Hepatocyte (in vitro differentiated cells): ENCODE measurements at regions not wholly inside any gene's neighbourhood (a gene's known extent, or its start where the extent isn't known, plus 50 kb on each side); places are given as distances from the start of the nearest gene placed in this dataset.

ENCODE experiments used
- DNase-seq: peaks from one replicate; pipeline ENCODE4 v3.0.0-alpha.2; 2016; ENCODE audit warnings: low spot score
- H2AFZ ChIP-seq: fragments of 200-600 bp; sonication (generic); 2 replicates; pipeline ENCODE4 v1.6.0; 2016; ENCODE audit warnings: antibody characterized with exemption, mild to moderate bottlenecking
- H3K27ac ChIP-seq: fragments of 200-600 bp; sonication (generic); 2 replicates; pipeline ENCODE4 v1.5.1; 2016; ENCODE audit warnings: mild to moderate bottlenecking
- H3K27me3 ChIP-seq: fragments of 200-600 bp; sonication (generic); 2 replicates; pipeline ENCODE4 v1.6.1; 2016
- H3K36me3 ChIP-seq: fragments of 200-600 bp; sonication (generic); replicated peaks from 2 replicates; pipeline ENCODE4 v1.5.1; 2016; ENCODE audit warnings: low read depth; ENCODE audit not compliant: insufficient read depth
- H3K4me1 ChIP-seq: fragments of 200-600 bp; sonication (generic); 2 replicates; pipeline ENCODE4 v1.5.1; 2016; ENCODE audit warnings: mild to moderate bottlenecking, moderate library complexity; ENCODE audit not compliant: insufficient read depth
- H3K4me2 ChIP-seq: fragments of 200-600 bp; sonication (generic); 2 replicates; pipeline ENCODE4 v1.6.0; 2016
- H3K4me3 ChIP-seq: fragments of 200-600 bp; sonication (generic); 2 replicates; pipeline ENCODE4 v1.5.1; 2016; ENCODE audit warnings: mild to moderate bottlenecking
- H3K79me2 ChIP-seq: fragments of 200-600 bp; sonication (generic); 2 replicates; pipeline ENCODE4 v1.6.0; 2017; ENCODE audit warnings: mild to moderate bottlenecking
- H3K9me2 ChIP-seq: fragments of 200-600 bp; sonication (generic); replicated peaks from 2 replicates; pipeline ENCODE4 v1.6.0; 2017; ENCODE audit warnings: mild to moderate bottlenecking; ENCODE audit not compliant: insufficient read depth
- H3K9me3 ChIP-seq: fragments of 200-600 bp; sonication (generic); 2 replicates; pipeline ENCODE4 v1.5.1; 2016; ENCODE audit warnings: low read depth, mild to moderate bottlenecking
- H4K20me1 ChIP-seq: fragments of 200-600 bp; sonication (generic); 2 replicates; pipeline ENCODE4 v1.6.0; 2016; ENCODE audit warnings: mild to moderate bottlenecking; ENCODE audit not compliant: insufficient read depth, poor library complexity, severe bottlenecking
- EZH2 ChIP-seq: fragments of 200-600 bp; sonication (generic); IDR thresholded peaks from 2 replicates; pipeline ENCODE4 v1.6.1; 2016; ENCODE audit warnings: antibody characterized with exemption, mild to moderate bottlenecking, borderline replicate concordance
- EZH2phosphoT487 ChIP-seq: fragments of 200-600 bp; sonication (generic); IDR thresholded peaks from one replicate; pipeline ENCODE4 v1.6.1; 2018; ENCODE audit warnings: antibody characterized with exemption, mild to moderate bottlenecking, low read depth, moderate library complexity; ENCODE audit not compliant: unreplicated experiment, severe bottlenecking
- WGBS: methylation state at CpG from one replicate; pipeline ENCODE4 v1.1.6; 2016; ENCODE audit warnings: low lambda C conversion rate; ENCODE audit errors: missing lambda C conversion rate; 5-methylcytosine and 5-hydroxymethylcytosine counted together
- TF ChIP-seq, protein P1 (sequence below): fragments of 200-600 bp; sonication (generic); IDR thresholded peaks from 2 replicates; pipeline ENCODE4 v1.5.1; 2016; ENCODE audit warnings: antibody characterized with exemption, mild to moderate bottlenecking; ENCODE audit not compliant: poor library complexity

DNA sequence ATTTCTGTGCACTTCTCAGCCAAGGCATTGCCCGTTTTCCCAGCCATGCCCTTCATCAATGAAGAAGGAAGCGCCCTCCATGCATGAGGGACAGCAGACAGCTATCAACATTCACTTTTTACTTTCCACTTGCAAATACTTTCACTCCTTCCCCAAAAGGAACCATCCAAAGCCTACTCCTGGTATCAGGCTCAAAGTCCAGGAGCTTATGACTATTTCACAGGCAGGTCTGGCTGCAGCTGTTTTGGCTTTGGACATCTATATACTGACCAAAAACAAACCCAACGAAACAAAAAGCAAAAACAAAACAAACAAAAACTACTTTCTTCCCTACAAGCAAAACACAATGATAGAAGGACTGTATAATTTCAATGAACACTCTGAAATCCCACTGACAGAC, 825.1 kb downstream of the RNF144A start:
- no peak for TF ChIP-seq EZH2phosphoT487
- TF ChIP-seq, protein P1, sequence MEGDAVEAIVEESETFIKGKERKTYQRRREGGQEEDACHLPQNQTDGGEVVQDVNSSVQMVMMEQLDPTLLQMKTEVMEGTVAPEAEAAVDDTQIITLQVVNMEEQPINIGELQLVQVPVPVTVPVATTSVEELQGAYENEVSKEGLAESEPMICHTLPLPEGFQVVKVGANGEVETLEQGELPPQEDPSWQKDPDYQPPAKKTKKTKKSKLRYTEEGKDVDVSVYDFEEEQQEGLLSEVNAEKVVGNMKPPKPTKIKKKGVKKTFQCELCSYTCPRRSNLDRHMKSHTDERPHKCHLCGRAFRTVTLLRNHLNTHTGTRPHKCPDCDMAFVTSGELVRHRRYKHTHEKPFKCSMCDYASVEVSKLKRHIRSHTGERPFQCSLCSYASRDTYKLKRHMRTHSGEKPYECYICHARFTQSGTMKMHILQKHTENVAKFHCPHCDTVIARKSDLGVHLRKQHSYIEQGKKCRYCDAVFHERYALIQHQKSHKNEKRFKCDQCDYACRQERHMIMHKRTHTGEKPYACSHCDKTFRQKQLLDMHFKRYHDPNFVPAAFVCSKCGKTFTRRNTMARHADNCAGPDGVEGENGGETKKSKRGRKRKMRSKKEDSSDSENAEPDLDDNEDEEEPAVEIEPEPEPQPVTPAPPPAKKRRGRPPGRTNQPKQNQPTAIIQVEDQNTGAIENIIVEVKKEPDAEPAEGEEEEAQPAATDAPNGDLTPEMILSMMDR: no peak
- no peak for TF ChIP-seq EZH2
- H3K9me3 ChIP-seq: no peaks in the 10 kb centered on the region
- H3K36me3 ChIP-seq: no peaks in the 10 kb centered on the region
- H3K4me1 ChIP-seq: no peaks in the 10 kb centered on the region
- H3K79me2 ChIP-seq: no peaks in the 10 kb centered on the region
- no peak overlapping the region for H2AFZ ChIP-seq
- no peak overlapping the region for H3K27ac ChIP-seq
- no peak overlapping the region for H3K4me3 ChIP-seq
- no peak overlapping the region for H3K4me2 ChIP-seq
- no peak for DNase-seq
- no peaks in the 10 kb centered on the region for H3K27me3 ChIP-seq
- WGBS: 98% methylated on average over 3 of the region's 3 CpGs
- no peaks in the 10 kb centered on the region for H3K9me2 ChIP-seq
- no peaks in the 10 kb centered on the region for H4K20me1 ChIP-seq

DNA sequence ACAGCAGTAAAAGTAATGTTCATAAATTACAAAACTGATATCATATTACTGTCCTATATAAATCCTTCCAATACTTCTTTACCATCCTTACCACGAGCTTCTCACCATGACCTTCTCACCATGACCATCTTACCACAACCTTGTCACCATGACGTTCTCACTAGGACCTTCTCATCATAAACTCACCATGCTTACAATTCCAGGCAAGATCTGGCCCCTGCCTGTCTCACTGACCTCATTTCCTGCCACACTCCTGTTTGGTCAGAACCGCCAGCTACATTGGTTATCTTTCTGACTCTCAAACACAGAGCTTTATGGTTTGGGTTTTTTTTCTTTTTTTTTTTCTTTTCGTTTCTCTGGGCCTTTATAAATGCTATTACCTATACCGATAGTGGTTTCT, 827.6 kb downstream of the RNF144A start:
- H3K9me2 ChIP-seq: no peaks in the 10 kb centered on the region

DNA sequence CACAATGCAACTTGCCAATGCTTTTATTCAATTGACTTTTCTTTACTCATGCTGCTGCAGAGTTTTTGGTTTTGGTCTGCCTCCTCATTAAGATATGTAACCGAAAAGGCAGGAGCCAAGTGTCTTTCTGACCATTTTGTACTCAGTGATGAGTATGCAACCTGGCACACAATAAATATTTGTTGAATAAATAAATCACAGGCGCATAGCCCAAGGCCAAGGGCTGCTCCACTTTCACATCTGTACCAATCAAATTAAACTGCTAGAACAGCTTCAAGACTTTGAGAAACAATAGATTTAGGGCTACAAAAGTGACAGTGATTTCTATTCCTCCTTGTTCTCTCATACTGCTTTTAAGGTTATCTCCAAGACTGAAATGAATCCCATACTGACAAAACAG, 828.2 kb downstream of the RNF144A start:
- H3K4me2 ChIP-seq: no peak overlapping the region
- DNase-seq: no peak
- no peak overlapping the region for H2AFZ ChIP-seq
- TF ChIP-seq, protein P1: no peak
- TF ChIP-seq EZH2phosphoT487: no peak
- TF ChIP-seq EZH2: no peak
- no peaks in the 10 kb centered on the region for H3K27me3 ChIP-seq
- no peaks in the 10 kb centered on the region for H3K79me2 ChIP-seq
- H3K4me3 ChIP-seq: no peak overlapping the region
- 67% methylated on average over 2 of the region's 2 CpGs for WGBS
- no peaks in the 10 kb centered on the region for H3K9me2 ChIP-seq
- H3K27ac ChIP-seq: no peak overlapping the region
- no peaks in the 10 kb centered on the region for H3K9me3 ChIP-seq
- no peaks in the 10 kb centered on the region for H3K36me3 ChIP-seq
- no peaks in the 10 kb centered on the region for H3K4me1 ChIP-seq
- H4K20me1 ChIP-seq: no peaks in the 10 kb centered on the region

More for the DNA sequence above, 827.6 kb downstream of the RNF144A start:
- Histone ChIP-seq H3K36me3 (no peaks in the 10 kb centered on the region), H3K4me2 (no peak overlapping the region), H2AFZ (no peak overlapping the region), H3K27ac (no peak overlapping the region), H3K79me2 (no peaks in the 10 kb centered on the region), H3K27me3 (no peaks in the 10 kb centered on the region), H3K4me3 (no peak overlapping the region), H3K9me3 (no peaks in the 10 kb centered on the region), H4K20me1 (no peaks in the 10 kb centered on the region), H3K4me1 (no peaks in the 10 kb centered on the region)
- DNase-seq: no peak
- WGBS: 80% methylated on average over 5 of the region's 5 CpGs
- TF ChIP-seq EZH2: no peak
- TF ChIP-seq EZH2phosphoT487: no peak
- TF ChIP-seq, protein P1: no peak

DNA sequence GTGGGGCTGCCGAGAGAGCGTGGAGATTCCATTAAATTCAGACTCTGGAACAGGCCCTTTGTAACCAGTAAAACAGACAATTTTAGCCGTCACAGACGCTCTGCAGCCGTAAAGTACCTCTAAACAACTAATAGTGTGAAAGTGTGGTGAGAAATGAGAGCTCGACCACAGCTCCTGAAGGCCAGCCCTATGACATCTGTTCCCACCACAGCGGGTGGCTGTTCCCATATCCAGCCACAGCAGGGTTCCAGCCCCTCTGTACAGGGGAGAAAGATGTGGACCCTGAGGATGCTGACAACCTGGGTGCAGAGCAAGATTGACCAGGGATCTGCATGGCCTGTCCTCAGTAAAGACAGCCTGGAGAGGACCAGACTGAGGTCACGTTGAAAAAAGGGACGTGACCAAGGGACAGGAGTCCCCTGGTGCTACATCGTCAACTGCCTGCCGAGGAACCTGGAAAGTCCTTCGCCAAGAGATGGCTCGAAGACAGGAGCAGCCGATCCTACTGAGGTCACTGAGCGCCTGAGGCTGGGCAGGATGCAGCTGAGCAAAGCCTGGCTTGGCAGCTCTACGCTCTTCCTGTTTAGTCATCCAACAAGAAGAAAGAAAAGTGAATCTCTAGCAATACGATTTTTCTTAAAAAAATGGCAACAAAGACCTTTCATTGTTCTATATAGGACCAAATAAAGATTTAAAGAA, 831.7 kb downstream of the RNF144A start:
- H3K4me3 ChIP-seq: no peak overlapping the region
- H3K27me3 ChIP-seq: no peaks in the 10 kb centered on the region
- no peaks in the 10 kb centered on the region for H3K4me1 ChIP-seq
- H3K9me3 ChIP-seq: no peaks in the 10 kb centered on the region
- DNase-seq: no peak
- WGBS: 91% methylated on average over 17 of the region's 17 CpGs
- no peaks in the 10 kb centered on the region for H3K36me3 ChIP-seq
- H3K79me2 ChIP-seq: no peaks in the 10 kb centered on the region
- no peaks in the 10 kb centered on the region for H4K20me1 ChIP-seq
- H3K4me2 ChIP-seq: no peak overlapping the region
- H3K27ac ChIP-seq: no peak overlapping the region
- H3K9me2 ChIP-seq: no peaks in the 10 kb centered on the region
- no peak overlapping the region for H2AFZ ChIP-seq
- no peak for TF ChIP-seq EZH2phosphoT487
- no peak for TF ChIP-seq EZH2
- TF ChIP-seq, protein P1: no peak
